ENCODE measurements at regions not wholly inside any gene's neighbourhood (a gene's known extent, or its start where the extent isn't known, plus 50 kb on each side); places are given as distances from the start of the nearest gene placed in this dataset.
A peak's percentile ranks its signal among the peaks of the same experiment; 100 is the strongest.

DNA sequence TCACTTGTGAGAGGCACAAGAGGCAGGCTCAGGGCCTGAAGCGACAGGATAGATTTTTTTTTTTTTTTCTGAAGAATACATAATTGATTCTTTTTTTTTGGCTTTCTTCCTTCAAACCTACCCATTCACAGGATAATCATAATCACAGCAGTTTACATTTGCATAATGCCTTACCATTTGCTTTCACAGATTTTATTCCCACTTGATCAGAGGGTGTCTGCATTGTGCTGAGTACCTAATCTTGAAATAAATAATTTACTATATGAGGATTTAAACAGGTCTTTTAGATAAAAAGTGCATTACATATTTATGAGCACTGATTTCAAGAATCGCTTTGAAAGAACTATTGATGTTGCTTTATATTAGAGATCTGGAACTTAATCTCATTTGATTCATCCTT lies 219.3 kb downstream of the SPRY1 start:
- DNase-seq, result no peak
- intact Hi-C loops (cut with DNase I), result no loop called here
- ATAC-seq (ENCODE audit: poor library complexity), result no peak

- intact Hi-C loops (cut with DNase I), result no loop called here
- DNase-seq (peak; percentile 72), ATAC-seq (ENCODE audit: poor library complexity) (peak; percentile 94)
These were observed 220.4 kb downstream of the SPRY1 start for GRCh38 chr4:123616951-123617461.

DNA sequence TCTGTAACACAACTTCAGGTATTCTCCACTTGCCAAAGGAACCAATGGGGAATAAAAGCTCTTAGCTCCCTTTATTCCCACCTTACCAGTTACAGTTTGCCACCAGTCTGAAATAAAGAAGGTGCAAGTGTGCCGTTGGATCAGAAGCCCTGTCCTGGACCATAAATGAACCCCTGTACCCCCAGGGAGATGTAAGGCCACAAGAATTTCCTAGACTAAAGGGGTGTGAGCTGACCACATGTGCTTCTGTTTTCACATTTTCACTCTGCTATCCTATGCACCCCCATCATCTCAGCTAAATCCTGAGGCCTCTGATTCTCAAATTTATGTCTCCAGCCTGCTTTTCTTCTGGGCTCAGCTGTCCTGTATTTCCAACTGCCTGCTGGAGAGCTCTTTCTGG lies 221.2 kb downstream of the SPRY1 start:
- ATAC-seq (ENCODE audit: poor library complexity) (no peak), DNase-seq (no peak)
- intact Hi-C loops (cut with DNase I), result no loop called here

DNA sequence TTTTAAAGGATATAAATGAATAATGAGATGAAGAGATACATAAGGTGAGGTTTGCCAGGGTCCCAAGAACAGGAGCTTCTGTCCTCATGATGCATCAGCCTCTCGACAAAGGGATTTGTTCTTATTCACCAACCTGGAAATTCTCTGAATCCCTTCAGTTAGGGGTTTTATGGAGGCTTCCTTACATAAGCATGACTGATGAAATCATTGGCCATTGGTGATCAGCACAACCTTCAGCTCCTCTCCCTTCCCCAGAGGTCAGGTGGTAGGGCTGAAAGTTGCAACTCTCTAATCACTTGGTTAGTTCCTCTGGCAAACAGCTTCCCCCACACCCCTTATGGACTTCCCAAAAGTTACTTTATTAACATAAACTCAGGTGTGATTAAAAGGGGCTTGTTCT lies 222.0 kb downstream of the SPRY1 start:
- ATAC-seq (ENCODE audit: poor library complexity) (no peak), DNase-seq (no peak)
- intact Hi-C loops (cut with DNase I), result no loop called here

DNA sequence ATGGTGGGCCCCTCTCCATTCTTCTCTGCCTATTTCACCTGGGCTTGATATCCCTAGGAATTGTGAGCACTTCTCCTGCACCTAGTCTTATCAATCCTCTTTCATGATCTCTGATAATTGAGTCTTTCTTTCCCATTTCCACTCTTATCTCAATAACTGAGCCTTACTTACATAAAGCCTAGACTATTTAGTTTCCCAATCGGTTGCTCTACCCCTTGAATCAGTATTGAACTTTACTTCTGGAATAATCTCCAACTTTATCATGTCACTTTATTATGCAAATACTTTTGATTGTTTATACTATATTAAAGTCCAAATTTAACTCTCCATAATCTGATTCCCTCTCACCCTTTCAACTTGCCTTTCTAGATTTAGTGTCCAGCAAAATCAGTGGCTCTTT lies 222.7 kb downstream of the SPRY1 start:
- intact Hi-C loops (cut with DNase I), result no loop called here
- DNase-seq (no peak), ATAC-seq (ENCODE audit: poor library complexity) (no peak)

GRCh38 chr4:123619895-123620294 lies 223.3 kb downstream of the SPRY1 start:
- ATAC-seq (ENCODE audit: poor library complexity) (no peak), DNase-seq (no peak)
- intact Hi-C loops (cut with DNase I), result no loop called here

- ATAC-seq (ENCODE audit: poor library complexity) (peak; percentile 39), DNase-seq (no peak)
- intact Hi-C loops (cut with DNase I), result no loop called here
These were observed 224.6 kb downstream of the SPRY1 start for GRCh38 chr4:123621072-123621705.

DNA sequence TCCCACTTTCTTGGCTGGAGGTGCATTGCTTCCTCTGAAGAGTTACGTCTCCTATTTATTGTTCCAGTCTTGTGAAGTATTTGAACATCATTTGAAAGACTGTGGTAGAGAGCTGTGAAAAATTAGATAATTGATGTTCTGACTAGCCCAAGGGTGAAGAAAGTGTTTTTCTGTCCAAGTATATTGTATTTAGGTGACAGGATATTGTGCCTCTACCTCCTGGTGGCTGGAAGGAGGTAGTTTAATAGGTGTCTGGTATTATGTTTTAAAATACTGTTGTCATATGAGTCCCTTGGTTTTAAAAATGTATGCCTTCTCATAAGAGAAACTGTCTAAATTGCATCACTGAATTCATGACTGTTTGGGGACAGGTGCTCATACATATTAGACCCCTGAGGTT lies 226.0 kb downstream of the SPRY1 start:
- ATAC-seq (ENCODE audit: poor library complexity), result no peak
- DNase-seq, result no peak
- intact Hi-C loops (cut with DNase I), result no loop called here

GRCh38 chr4:123623611-123624010 lies 227.0 kb downstream of the SPRY1 start:
- no peak for DNase-seq
- intact Hi-C loops (cut with DNase I), result no loop called here
- ATAC-seq (ENCODE audit: poor library complexity), result no peak

- ATAC-seq (ENCODE audit: poor library complexity) (no peak), DNase-seq (no peak)
- intact Hi-C loops (cut with DNase I), result no loop called here
These were observed 228.4 kb downstream of the SPRY1 start for GRCh38 chr4:123624959-123625358.

DNA sequence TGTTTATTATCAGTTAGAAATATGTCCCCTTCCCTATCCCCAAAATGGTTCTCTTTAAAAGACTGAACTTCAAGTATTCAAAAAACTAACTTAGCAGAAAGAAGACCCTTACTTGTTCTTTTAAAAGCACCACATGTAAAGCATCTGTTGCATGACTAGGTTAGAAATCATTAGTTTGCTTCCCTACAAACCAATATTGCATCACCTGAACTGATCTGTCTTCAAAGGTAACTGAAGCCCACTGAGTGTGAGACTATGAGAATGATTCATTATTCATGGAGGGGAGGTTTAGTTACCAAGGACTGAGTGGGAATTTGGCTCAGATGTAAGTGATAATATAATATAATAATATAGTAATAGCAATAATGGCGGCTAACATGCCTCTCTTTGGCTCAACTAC lies 231.7 kb downstream of the SPRY1 start:
- ATAC-seq (ENCODE audit: poor library complexity) (no peak), DNase-seq (no peak)
- intact Hi-C loops (cut with DNase I), result no loop called here

DNA sequence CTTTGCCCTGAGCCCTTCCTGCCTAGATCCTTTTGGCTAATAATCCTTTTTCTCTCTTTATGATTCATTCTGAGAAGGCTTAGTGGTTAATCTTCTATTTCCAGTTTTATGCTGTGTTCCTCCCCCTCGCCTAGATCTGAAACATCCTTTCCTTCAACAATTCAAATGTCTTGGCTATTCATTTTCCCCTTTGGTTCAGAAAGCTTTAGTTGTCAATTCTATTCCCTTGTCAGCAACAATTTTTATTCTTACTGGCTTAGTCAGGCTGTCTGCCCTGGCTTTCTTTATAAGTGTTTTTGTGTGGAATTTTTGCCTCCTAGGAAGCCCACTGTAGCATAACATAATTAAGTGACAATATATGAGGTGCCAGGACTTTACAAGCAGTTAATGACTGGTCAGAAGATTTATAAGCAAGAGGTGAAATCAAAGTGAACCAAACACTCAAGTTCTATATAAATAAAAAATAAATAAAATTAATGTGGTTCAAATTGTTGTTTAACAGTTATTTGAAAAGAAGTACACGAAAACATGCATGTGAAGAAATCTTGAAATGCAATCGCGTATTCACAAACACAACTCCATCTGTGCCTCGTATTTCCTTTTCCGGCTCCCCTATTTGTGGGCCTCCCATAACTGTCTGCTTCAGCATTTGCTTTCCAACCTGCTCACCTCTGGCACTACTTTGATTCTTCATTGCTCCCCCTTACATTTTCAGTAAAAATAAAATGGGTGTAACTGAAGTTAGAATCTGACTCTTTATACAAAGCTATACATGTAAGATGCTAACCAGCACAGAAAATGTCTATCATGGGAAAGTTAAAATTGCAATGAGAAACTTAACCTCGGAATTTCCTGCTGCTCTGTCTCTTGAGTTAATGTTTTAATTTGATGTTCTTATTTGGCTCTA lies 235.4 kb downstream of the SPRY1 start:
- intact Hi-C loops (cut with DNase I), result no loop called here
- ATAC-seq (ENCODE audit: poor library complexity) (no peak), DNase-seq (no peak)

GRCh38 chr4:123632693-123633030 lies 236.1 kb downstream of the SPRY1 start:
- no peak for DNase-seq
- intact Hi-C loops (cut with DNase I), result no loop called here
- ATAC-seq (ENCODE audit: poor library complexity), result no peak

DNA sequence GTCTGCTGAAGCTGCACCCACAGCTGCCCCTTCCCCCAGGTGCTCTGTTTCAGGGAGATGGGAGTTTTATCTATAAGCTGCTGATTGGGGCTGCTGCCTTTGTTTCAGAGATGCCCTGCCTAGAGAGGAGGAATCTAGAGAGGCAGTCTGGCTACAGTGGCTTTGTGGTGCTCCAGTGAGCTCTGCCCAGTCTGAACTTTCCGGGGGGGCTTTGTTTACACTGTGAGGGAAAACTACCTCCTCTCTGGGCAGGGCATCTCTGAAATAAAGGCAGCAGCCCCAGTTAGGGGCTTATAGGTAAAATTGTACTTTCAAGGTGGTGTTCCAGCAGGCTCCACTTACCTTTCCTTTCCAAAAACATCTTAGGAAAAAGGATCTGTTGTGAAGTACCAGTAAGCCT lies 242.2 kb downstream of the SPRY1 start:
- no peak for DNase-seq
- intact Hi-C loops (cut with DNase I), result no loop called here
- ATAC-seq (ENCODE audit: poor library complexity), result no peak

DNA sequence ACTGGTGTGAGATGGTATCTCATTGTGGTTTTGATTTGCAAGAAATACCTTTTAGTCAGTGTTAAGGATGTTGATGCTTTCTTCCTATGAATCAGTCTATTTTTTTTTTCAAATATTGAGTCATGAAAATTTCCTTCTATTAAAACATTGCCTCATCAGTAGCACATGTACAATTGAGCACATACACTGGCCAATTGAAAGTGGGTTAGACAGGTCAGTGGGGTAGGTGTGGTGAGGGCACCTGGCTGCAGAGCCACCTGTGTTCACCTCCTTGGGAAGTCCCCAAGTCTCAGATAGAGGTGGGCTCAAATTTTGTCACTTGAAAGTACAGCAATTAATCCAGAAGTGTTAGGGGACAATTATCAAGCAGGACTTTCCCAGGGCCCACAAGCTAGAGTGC lies 243.7 kb downstream of the SPRY1 start:
- ATAC-seq (ENCODE audit: poor library complexity) (no peak), DNase-seq (no peak)
- intact Hi-C loops (cut with DNase I), result no loop called here

- ATAC-seq (ENCODE audit: poor library complexity), result no peak
These were observed 244.2 kb downstream of the SPRY1 start for GRCh38 chr4:123640824-123641223.

GRCh38 chr4:123643691-123644090 lies 247.1 kb downstream of the SPRY1 start:
- intact Hi-C loops (cut with DNase I), result no loop called here
- no peak for ATAC-seq (ENCODE audit: poor library complexity)
- no peak for DNase-seq

More at GRCh38 chr4:123640824-123641223, 244.2 kb downstream of the SPRY1 start:
- no peak for DNase-seq
- intact Hi-C loops (cut with DNase I), result no loop called here

DNA sequence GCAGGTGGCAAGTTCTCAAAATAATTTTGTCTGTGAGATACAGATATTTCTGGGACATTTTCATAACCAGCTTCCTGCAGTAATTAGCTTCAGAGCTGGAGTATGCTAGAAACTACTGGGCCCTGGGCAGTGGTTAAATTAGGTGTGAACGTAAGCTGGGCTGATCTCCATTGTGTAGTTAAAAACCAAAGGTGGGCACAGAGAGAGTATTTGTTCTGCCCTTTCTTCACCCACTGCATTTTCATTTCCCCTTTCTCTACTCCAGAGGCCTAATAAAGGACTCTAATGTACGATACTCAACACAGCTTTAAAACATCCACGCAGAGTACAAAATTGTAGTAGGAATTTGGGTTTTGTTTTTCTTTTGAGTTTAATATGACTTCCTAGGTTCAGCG lies 252.7 kb downstream of the SPRY1 start:
- ATAC-seq (ENCODE audit: poor library complexity), result peak; percentile 35
- DNase-seq, result no peak
- intact Hi-C loops (cut with DNase I), result no loop called here

GRCh38 chr4:123649645-123650391 lies 253.2 kb downstream of the SPRY1 start:
- intact Hi-C loops (cut with DNase I), result loop anchor here (10.0 kb wide), 1 partner anchor 255 kb away; the partner anchor contains the start of gene SPRY1
- DNase-seq (no peak), ATAC-seq (ENCODE audit: poor library complexity) (peak; percentile 78)

Data from Right ventricle myocardium superior (tissue), 1 donor.